ENCODE measurements at regions not wholly inside any gene's neighbourhood (a gene's known extent, or its start where the extent isn't known, plus 50 kb on each side); places are given as distances from the start of the nearest gene placed in this dataset.

- no peak for TF ChIP-seq ZNF266 (tag by site-specific recombination; IDR thresholded peaks at IDR 0.05; ENCODE audit: low read depth)
Measured at GRCh38 chr18:44186001-44186400, 494.7 kb upstream of the SETBP1 start (continued).

- no peak for TF ChIP-seq KLF10 (tag by site-specific recombination; IDR thresholded peaks at IDR 0.05)
- TF ChIP-seq ZNF677 (tag by site-specific recombination; IDR thresholded peaks at IDR 0.05), result no peak
- TF ChIP-seq KLF8 (tag by site-specific recombination; IDR thresholded peaks at IDR 0.05), result no peak
- TF ChIP-seq, protein P1, sequence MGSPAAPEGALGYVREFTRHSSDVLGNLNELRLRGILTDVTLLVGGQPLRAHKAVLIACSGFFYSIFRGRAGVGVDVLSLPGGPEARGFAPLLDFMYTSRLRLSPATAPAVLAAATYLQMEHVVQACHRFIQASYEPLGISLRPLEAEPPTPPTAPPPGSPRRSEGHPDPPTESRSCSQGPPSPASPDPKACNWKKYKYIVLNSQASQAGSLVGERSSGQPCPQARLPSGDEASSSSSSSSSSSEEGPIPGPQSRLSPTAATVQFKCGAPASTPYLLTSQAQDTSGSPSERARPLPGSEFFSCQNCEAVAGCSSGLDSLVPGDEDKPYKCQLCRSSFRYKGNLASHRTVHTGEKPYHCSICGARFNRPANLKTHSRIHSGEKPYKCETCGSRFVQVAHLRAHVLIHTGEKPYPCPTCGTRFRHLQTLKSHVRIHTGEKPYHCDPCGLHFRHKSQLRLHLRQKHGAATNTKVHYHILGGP (tag by site-specific recombination; IDR thresholded peaks at IDR 0.05), result no peak
- TF ChIP-seq, protein P2, sequence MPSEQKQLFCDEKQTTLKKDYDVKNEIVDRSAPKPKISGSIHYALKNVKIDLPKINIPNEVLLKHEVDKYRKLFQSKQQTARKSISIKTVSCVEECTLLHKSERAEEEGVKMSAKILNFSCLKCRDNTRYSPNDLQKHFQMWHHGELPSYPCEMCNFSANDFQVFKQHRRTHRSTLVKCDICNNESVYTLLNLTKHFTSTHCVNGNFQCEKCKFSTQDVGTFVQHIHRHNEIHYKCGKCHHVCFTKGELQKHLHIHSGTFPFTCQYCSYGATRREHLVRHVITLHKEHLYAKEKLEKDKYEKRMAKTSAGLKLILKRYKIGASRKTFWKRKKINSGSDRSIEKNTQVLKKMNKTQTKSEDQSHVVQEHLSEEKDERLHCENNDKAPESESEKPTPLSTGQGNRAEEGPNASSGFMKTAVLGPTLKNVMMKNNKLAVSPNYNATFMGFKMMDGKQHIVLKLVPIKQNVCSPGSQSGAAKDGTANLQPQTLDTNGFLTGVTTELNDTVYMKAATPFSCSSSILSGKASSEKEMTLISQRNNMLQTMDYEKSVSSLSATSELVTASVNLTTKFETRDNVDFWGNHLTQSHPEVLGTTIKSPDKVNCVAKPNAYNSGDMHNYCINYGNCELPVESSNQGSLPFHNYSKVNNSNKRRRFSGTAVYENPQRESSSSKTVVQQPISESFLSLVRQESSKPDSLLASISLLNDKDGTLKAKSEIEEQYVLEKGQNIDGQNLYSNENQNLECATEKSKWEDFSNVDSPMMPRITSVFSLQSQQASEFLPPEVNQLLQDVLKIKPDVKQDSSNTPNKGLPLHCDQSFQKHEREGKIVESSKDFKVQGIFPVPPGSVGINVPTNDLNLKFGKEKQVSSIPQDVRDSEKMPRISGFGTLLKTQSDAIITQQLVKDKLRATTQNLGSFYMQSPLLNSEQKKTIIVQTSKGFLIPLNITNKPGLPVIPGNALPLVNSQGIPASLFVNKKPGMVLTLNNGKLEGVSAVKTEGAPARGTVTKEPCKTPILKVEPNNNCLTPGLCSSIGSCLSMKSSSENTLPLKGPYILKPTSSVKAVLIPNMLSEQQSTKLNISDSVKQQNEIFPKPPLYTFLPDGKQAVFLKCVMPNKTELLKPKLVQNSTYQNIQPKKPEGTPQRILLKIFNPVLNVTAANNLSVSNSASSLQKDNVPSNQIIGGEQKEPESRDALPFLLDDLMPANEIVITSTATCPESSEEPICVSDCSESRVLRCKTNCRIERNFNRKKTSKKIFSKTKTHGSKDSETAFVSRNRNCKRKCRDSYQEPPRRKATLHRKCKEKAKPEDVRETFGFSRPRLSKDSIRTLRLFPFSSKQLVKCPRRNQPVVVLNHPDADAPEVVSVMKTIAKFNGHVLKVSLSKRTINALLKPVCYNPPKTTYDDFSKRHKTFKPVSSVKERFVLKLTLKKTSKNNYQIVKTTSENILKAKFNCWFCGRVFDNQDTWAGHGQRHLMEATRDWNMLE (tag by site-specific recombination; conservative IDR thresholded peaks at IDR 0.05; ENCODE audit: low read depth), result no peak
- TF ChIP-seq ZNF580 (tag by site-specific recombination; IDR thresholded peaks at IDR 0.05), result no peak
- H3K36me3 ChIP-seq (ENCODE audit: control insufficient read depth in 2 of 2, insufficient read depth in 1 of 2, low read length in 2 of 2), result no peaks in the 10 kb centered on the region
- no peak overlapping the region for H3K27ac ChIP-seq (ENCODE audit: extremely low read depth, low read depth, low read length)
- POLR2A ChIA-PET, result no interaction called here
- H3K9me3 ChIP-seq (ENCODE audit: control insufficient read depth, insufficient read depth, low read depth, low read length), result no peaks in the 10 kb centered on the region
- no peaks in the 10 kb centered on the region for H3K4me1 ChIP-seq (ENCODE audit: control insufficient read depth, insufficient read depth, low read length)
- CTCF ChIA-PET, result interaction anchor here (1.4 kb wide), 1 partner anchor 12 kb away, joined by 3 read pairs; no protein-coding TSS in a partner anchor
- no peak overlapping the region for H3K4me3 ChIP-seq (ENCODE audit: low read depth, low read length)
Measured at GRCh38 chr18:44187090-44187489, 493.6 kb upstream of the SETBP1 start.

- H3K9me3 ChIP-seq (ENCODE audit: control insufficient read depth, insufficient read depth, low read depth, low read length), result no peaks in the 10 kb centered on the region
- no peaks in the 10 kb centered on the region; the same call in 1 of the 2 replicates for H3K4me1 ChIP-seq (ENCODE audit: control insufficient read depth, insufficient read depth, low read length)
- no peak overlapping the region for H3K4me3 ChIP-seq (ENCODE audit: low read depth, low read length)
- TF ChIP-seq MEIS1 (CRISPR knock-in tag; IDR thresholded peaks at IDR 0.05; ENCODE audit: borderline replicate concordance), result no peak
- no peak for TF ChIP-seq MYNN (tag by site-specific recombination; IDR thresholded peaks at IDR 0.05; ENCODE audit: borderline replicate concordance)
- ChIA-PET CTCF (no interaction called here), POLR2A (no interaction called here)
- H3K36me3 ChIP-seq (ENCODE audit: control insufficient read depth in 2 of 2, insufficient read depth in 1 of 2, low read length in 2 of 2), result no peaks in the 10 kb centered on the region
- H3K27ac ChIP-seq (ENCODE audit: extremely low read depth, low read depth, low read length), result no peak overlapping the region
Measured at GRCh38 chr18:44195394-44196140, 485.1 kb upstream of the SETBP1 start.

- Histone ChIP-seq H3K4me3 (ENCODE audit: low read depth, low read length) (no peak overlapping the region), H3K9me3 (ENCODE audit: control insufficient read depth, insufficient read depth, low read depth, low read length) (no peaks in the 10 kb centered on the region), H3K36me3 (ENCODE audit: control insufficient read depth in 2 of 2, insufficient read depth in 1 of 2, low read length in 2 of 2) (no peaks in the 10 kb centered on the region), H3K4me1 (ENCODE audit: control insufficient read depth, insufficient read depth, low read length) (no peaks in the 10 kb centered on the region; the same call in 1 of the 2 replicates), H3K27ac (ENCODE audit: extremely low read depth, low read depth, low read length) (no peak overlapping the region)
- ChIA-PET POLR2A (no interaction called here), CTCF (interaction anchor here (0.6 to 1.0 kb wide), 2 partner anchors 10 to 128 kb away, joined by 3 read pairs; no protein-coding TSS in a partner anchor)
- TF ChIP-seq SCRT1 (tag by site-specific recombination; IDR thresholded peaks at IDR 0.05; ENCODE audit: borderline replicate concordance) (no peak), ZNF138 (tag by site-specific recombination; IDR thresholded peaks at IDR 0.05; ENCODE audit: borderline replicate concordance) (no peak), ZNF514 (tag by site-specific recombination; IDR thresholded peaks at IDR 0.05) (no peak), ZNF398 (tag by site-specific recombination; IDR thresholded peaks at IDR 0.05) (no peak), ZNF132 (tag by site-specific recombination; IDR thresholded peaks at IDR 0.05; ENCODE audit: borderline replicate concordance) (no peak), SP2 (tag by site-specific recombination; IDR thresholded peaks at IDR 0.05) (no peak)
- TF ChIP-seq, protein P3, sequence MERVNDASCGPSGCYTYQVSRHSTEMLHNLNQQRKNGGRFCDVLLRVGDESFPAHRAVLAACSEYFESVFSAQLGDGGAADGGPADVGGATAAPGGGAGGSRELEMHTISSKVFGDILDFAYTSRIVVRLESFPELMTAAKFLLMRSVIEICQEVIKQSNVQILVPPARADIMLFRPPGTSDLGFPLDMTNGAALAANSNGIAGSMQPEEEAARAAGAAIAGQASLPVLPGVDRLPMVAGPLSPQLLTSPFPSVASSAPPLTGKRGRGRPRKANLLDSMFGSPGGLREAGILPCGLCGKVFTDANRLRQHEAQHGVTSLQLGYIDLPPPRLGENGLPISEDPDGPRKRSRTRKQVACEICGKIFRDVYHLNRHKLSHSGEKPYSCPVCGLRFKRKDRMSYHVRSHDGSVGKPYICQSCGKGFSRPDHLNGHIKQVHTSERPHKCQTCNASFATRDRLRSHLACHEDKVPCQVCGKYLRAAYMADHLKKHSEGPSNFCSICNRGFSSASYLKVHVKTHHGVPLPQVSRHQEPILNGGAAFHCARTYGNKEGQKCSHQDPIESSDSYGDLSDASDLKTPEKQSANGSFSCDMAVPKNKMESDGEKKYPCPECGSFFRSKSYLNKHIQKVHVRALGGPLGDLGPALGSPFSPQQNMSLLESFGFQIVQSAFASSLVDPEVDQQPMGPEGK (tag by site-specific recombination; IDR thresholded peaks at IDR 0.05), result no peak
Measured at GRCh38 chr18:44197832-44198611, 482.7 kb upstream of the SETBP1 start.

Data from HEK293 (cell line).